Activated CD8-positive, alpha-beta T cell treated with anti-CD3 and anti-CD28 coated beads for 36 hours (primary cell): ENCODE measurements at regions not wholly inside any gene's neighbourhood (a gene's known extent, or its start where the extent isn't known, plus 50 kb on each side); places are given as distances from the start of the nearest gene placed in this dataset.

ENCODE experiments used
- ATAC-seq: fragments of 200-7000 bp; cut with Tn5 transposase; one replicate; pipeline ENCODE4 v1.10.0; 2021; ENCODE audit warnings: mild to moderate bottlenecking, moderate library complexity
- CTCF ChIA-PET: fragments of 350-600 bp; sonication (Branson Sonifier 250); formaldehyde crosslinking; loops from one replicate; lab custom pipeline; 2021; ENCODE audit warnings: antibody characterized with exemption; lab: Charles Lee
- POLR2A ChIA-PET: fragments of 350-600 bp; sonication (Branson Sonifier 250); formaldehyde crosslinking; loops from one replicate; lab custom pipeline; 2021; ENCODE audit warnings: antibody characterized with exemption; lab: Charles Lee
- DNase-seq: peaks from one replicate; pipeline ENCODE4 v3.0.0-alpha.2; 2020
- H3K27ac Mint-ChIP-seq: one replicate; pipeline ENCODE4 v1.8.0; 2021; ENCODE audit warnings: mild to moderate bottlenecking, mixed read lengths
- H3K27me3 Mint-ChIP-seq: one replicate; pipeline ENCODE4 v1.8.0; 2021; ENCODE audit warnings: mixed read lengths
- H3K36me3 Mint-ChIP-seq: one replicate; pipeline ENCODE4 v1.8.0; 2021; ENCODE audit warnings: low read depth, mixed read lengths
- H3K4me1 Mint-ChIP-seq: one replicate; pipeline ENCODE4 v1.8.0; 2021; ENCODE audit warnings: low read depth, mixed read lengths
- H3K4me3 Mint-ChIP-seq: one replicate; pipeline ENCODE4 v1.8.0; 2021; ENCODE audit warnings: mild to moderate bottlenecking, moderate library complexity, mixed read lengths
- H3K9me3 Mint-ChIP-seq: one replicate; pipeline ENCODE4 v1.8.0; 2021; ENCODE audit warnings: mixed read lengths
- CTCF ChIP-seq: fragments of 200-600 bp; IDR thresholded peaks from one replicate; pipeline ENCODE4 v1.8.0; 2022; ENCODE audit warnings: antibody characterized with exemption, mild to moderate bottlenecking
- intact Hi-C: fragments of 100-400 bp; cut with micrococcal nuclease; formaldehyde crosslinking; loops from one replicate; pipeline ENCODE4 v1.10.0; 2022

GRCh38 chr2:21468624-21469023 lies 344.9 kb downstream of the TDRD15 start:
- Mint-ChIP-seq H3K27ac (no peak overlapping the region), H3K4me3 (no peak overlapping the region), H3K9me3 (no peaks in the 10 kb centered on the region), H3K36me3 (no peaks in the 10 kb centered on the region), H3K4me1 (no peaks in the 10 kb centered on the region), H3K27me3 (no peaks in the 10 kb centered on the region)
- intact Hi-C loops = no loop called here
- no peak for TF ChIP-seq CTCF
- ChIA-PET POLR2A (no interaction called here), CTCF (no interaction called here)
- no peak for DNase-seq
- no peak for ATAC-seq

DNA sequence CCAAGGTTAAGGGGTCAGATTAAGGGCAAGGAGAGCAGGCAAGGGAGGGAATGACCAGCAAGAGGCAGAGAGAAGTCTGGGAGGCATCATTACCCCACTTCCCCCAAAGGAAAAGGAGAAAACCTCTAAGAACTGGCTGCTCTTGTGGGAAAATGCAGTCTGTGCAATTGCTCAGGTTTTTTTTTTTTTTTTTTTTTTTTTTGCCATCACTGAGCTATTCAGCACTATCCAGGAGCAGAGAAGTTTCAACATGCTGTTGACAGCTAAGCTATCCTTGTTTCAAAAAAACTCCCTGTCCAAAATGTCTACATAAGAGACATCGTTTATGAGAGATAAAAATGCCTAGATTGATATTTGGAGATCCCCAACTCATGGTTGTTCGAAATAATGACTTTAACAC lies 345.4 kb downstream of the TDRD15 start:
- H3K9me3 Mint-ChIP-seq = no peaks in the 10 kb centered on the region
- ATAC-seq = no peak
- no peaks in the 10 kb centered on the region for H3K36me3 Mint-ChIP-seq
- H3K4me1 Mint-ChIP-seq = no peaks in the 10 kb centered on the region
- intact Hi-C loops = no loop called here
- POLR2A ChIA-PET = no interaction called here
- H3K27me3 Mint-ChIP-seq = no peaks in the 10 kb centered on the region
- DNase-seq = no peak
- no peak for TF ChIP-seq CTCF
- no peak overlapping the region for H3K4me3 Mint-ChIP-seq
- H3K27ac Mint-ChIP-seq = no peak overlapping the region
- CTCF ChIA-PET = no interaction called here

- intact Hi-C loops = no loop called here
- CTCF ChIA-PET = no interaction called here
- no peaks in the 10 kb centered on the region for H3K27me3 Mint-ChIP-seq
- ATAC-seq (no peak), DNase-seq (no peak)
- H3K36me3 Mint-ChIP-seq = no peaks in the 10 kb centered on the region
- H3K27ac Mint-ChIP-seq = no peak overlapping the region
- no peak for TF ChIP-seq CTCF
- H3K4me1 Mint-ChIP-seq = no peaks in the 10 kb centered on the region
- no peaks in the 10 kb centered on the region for H3K9me3 Mint-ChIP-seq
- POLR2A ChIA-PET = no interaction called here
- H3K4me3 Mint-ChIP-seq = no peak overlapping the region
Measured at GRCh38 chr2:21469564-21469963, 345.8 kb downstream of the TDRD15 start.

DNA sequence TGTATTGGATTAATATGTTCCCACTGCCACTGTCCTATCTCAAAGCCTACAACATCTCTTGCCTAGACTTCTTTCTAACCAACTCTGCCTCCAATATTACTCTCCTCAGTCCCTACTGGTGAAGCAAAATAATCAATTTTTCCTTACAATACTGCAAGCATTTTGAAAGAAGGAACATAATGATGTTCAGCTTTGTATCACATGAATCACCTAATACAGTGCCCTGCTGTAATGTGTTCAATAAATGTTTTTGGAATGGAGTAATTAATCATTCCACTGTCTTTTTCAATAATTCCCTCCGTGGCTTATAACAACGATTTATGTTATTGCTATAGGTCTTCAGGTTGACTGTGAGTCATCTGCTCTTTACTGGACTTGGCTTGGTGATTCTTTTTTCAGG lies 356.4 kb downstream of the TDRD15 start:
- no peak overlapping the region for H3K4me3 Mint-ChIP-seq
- no peaks in the 10 kb centered on the region for H3K27me3 Mint-ChIP-seq
- no peaks in the 10 kb centered on the region for H3K4me1 Mint-ChIP-seq
- DNase-seq = no peak
- intact Hi-C loops = no loop called here
- CTCF ChIA-PET = no interaction called here
- no peak overlapping the region for H3K27ac Mint-ChIP-seq
- peaks cover 7% of the 10 kb centered on the region for H3K9me3 Mint-ChIP-seq
- H3K36me3 Mint-ChIP-seq = no peaks in the 10 kb centered on the region
- ATAC-seq = no peak
- POLR2A ChIA-PET = interaction anchor here (0.5 kb wide), 1 partner anchor 593 kb away, joined by 3 read pairs; no protein-coding TSS in a partner anchor
- no peak for TF ChIP-seq CTCF

GRCh38 chr2:21484643-21485042 lies 360.9 kb downstream of the TDRD15 start:
- no peak for ATAC-seq
- Mint-ChIP-seq H3K4me1 (no peaks in the 10 kb centered on the region), H3K36me3 (no peaks in the 10 kb centered on the region), H3K9me3 (peaks cover 1% of the 10 kb centered on the region), H3K4me3 (no peak overlapping the region), H3K27me3 (no peaks in the 10 kb centered on the region), H3K27ac (no peak overlapping the region)
- ChIA-PET CTCF (no interaction called here), POLR2A (no interaction called here)
- no peak for DNase-seq
- intact Hi-C loops = no loop called here
- no peak for TF ChIP-seq CTCF
